ENCODE measurements at regions not wholly inside any gene's neighbourhood (a gene's known extent, or its start where the extent isn't known, plus 50 kb on each side); places are given as distances from the start of the nearest gene placed in this dataset.

GRCh38 chr3:169028716-169029115 is 634.8 kb downstream of the MECOM start:
- TF ChIP-seq EZH2phosphoT487 (IDR thresholded peaks at IDR 0.05; ENCODE audit: insufficient read depth, low read depth) (no peak), EZH2 (IDR thresholded peaks at IDR 0.05; ENCODE audit: insufficient read depth, poor library complexity, severe bottlenecking) (no peak)

Data from GM23248 (cell line).